ENCODE measurements at regions not wholly inside any gene's neighbourhood (a gene's known extent, or its start where the extent isn't known, plus 50 kb on each side); places are given as distances from the start of the nearest gene placed in this dataset.
"Not testable (repeated sequence)": the region's sequence is repeated elsewhere in the genome, so short reads cannot be mapped to it uniquely, and the experiment has no call there.

GRCh38 chr5:38148021-38148625 is 110.2 kb upstream of the EGFLAM start:
- no peak for DNase-seq

DNA sequence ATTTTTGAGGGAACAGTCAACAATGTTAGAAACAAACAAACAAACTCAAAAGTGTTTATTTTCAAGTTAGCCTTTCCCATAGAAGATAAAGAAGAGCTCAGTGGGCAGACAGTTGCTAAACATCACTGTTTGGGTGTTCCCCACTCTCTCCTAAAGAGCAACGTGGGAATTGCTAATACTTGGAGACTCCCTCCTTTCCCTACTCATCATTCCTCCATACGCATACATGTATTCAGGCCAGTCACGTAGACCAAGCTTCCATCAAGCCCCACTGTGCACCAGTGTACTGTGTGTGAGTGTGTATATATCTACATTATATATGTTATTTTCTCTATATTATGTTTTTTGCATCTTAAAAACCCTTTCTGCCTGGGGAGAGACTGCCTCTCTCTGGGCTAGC is 115.0 kb upstream of the EGFLAM start:
- DNase-seq: no peak

- no peak for DNase-seq
These were observed 116.7 kb upstream of the EGFLAM start for GRCh38 chr5:38141665-38142064.

DNA sequence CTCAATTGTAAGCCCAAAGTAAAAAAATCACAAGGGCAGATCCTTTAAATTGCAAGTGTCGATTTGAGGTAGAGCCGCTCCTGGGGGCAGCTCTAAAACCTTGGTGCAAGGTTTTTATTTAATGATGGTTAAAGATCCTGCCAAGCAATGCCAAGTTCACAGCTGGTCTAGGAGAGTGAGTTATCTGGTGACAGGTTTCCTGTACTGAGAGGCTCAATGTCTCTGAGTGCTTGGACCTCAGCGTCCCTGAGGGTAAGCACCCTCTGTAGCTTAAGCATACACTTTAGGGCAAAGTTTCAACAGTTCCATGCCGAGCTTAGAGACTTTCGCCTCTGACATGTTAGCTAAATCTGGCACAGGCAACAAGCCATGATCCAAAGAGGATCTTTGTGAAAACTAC is 119.8 kb upstream of the EGFLAM start:
- no peak for DNase-seq

DNA sequence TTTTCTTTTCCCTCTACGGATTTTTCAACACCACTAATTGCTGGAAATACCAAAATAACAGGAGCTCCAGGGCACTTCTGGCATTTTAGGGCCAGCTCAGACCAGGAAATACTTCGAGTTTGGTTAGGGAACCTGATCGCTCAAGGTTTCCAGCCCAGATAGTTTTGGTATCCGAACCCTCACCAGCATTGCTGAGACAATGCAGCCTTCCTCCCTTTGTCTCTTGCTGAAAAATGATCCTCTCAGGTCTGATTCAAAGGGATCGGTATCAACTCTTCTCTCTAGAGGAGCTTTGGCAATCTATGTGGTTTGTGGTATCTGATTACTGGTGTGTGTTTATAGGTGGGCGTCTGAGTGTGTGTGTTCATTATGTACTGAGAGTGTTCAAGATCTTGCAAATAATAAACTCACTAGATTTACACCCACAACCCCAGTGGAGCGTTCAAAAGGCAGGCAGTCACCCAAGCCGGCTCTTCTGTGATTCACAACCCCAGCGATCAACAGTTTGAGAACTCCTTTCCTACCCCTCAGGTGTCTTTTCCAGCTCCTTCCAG is 122.8 kb upstream of the EGFLAM start:
- DNase-seq: no peak

DNA sequence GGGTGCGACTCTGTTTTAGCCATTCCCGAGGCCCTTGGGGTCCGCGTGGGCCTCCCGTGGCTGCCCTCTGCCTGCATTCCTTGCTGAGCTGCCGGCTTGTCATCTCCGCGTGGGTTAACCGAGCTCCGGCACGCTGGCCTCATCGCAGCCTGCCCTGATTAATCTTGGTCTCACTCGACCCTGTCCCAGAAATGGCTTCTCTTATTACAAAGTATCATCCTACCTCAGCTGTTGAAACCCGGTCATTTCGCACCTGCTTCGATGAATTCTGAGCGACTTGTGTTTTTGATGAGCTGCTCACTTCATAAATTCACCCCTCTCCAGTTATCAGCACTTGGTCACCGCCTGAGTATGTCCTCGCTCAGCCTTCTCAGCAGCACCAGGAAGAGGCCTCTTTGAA is 123.5 kb upstream of the EGFLAM start:
- DNase-seq: no peak

DNA sequence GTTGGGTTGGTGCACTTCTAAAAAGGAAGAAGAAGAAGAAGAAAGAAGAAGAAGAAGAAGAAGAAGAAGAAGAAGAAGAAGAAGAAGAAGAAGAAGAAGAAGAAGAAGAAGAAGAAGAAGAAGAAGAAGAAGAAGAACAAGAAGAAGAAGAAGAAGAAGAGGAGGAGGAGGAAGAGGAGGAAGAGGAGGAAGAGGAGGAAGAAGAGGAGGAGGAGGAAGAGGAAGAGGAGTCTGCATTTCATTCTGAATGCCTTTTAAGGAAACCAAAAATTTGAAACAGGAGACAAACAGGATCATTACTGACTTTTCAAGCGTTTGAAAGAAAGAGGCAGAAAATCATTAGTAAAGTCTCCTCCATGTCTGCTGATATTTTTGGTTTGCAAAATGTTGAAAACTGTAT is 124.1 kb upstream of the EGFLAM start:
- not testable (repeated sequence) for DNase-seq

GRCh38 chr5:38131686-38132085 is 126.7 kb upstream of the EGFLAM start:
- no peak for DNase-seq

DNA sequence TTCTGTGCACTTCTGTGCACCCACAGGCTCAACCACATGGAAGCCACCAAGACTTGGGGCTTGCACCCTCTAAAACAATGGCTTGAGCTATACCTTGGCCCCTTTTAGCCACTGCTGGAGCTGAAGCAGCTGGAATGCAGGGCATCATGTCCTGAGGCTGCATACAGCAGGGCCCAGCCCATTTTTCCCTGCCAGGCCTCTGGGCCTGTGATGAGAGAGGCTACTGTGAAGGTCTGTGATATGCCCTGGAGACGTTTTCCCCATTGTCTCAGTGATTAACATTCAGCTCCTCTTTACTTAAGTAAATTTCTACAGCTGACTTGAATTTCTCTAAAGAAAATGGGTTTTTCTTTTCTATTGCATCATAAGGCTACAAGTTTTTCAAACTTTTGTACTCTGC is 134.0 kb upstream of the EGFLAM start:
- no peak for DNase-seq

GRCh38 chr5:38121420-38121819 is 136.9 kb upstream of the EGFLAM start:
- DNase-seq: no peak

DNA sequence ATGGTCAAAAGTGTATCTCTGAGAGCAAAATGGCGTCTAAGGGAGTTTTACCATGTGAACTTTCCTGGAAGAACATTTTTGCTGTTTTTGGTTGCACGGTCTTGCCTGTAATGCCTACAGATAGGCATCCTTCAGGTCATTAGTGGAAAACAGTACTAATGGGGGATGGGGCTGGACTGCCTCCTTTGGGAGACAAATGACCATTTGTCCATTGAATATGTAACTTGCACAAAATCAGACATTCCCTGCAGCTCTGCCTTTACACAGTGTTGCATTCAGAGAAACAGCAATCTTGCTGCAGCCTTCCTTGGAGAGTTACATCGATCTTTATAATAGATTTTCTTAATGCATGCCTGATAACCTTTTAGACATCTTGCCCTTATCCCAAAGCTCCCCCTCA is 138.5 kb upstream of the EGFLAM start:
- no peak for DNase-seq

DNA sequence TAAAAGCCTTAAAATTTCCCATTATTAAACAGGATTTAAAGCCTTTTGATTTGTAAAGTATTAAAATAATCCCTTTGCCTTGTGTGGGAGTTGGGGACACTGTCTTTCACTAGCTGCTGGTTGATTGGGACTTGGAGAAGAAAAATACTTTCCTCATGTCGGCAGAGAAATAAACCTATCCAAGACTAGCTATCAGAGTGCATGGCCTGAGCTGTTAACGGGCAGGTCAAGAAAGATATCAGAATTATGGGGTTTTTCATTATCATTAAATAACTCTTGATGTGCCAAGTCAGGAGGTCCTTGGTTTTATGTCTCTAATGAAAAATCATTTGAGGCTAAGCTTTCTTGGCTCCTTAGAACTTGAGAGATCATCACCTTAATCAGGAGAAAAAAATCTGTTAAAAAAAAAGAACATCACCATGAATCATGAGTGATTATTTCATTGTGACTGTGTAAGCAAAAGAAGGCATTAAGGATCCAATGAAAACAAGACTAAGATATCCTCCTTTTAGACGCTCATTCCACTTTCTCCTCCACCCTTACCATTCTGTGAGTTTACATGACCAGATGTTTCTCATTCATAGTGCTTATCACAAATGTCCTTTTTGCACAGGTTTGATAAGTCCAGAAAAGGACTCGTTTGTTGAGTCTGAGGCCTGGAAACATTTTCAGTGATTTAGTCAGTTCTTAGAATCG is 140.4 kb upstream of the EGFLAM start:
- no peak for DNase-seq

DNA sequence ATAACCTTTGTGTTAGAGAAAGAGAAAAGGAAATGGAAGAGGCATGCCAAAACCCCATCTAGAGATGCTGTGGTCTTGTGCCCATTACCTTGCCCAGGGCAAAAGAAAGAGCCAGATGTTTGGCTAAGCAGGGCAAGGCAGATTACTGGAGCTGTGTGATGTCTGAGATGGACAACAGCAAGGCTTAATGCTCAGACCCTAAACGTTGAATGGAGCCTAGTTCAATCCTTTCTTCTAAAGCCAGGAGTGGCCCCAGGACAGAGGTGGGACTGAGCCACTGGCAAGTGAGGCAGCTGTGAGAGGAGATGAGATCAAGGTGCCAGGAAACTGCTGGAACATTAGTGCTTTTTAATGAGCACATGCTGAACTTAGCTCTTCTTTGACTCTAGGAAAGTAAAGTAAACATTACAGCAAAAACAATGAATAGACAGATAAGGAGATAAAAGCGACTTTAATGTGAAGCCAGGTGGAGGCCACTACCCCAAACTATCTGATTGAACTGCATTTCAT is 143.0 kb upstream of the EGFLAM start:
- DNase-seq: no peak

- DNase-seq: no peak
These were observed 144.5 kb upstream of the EGFLAM start for GRCh38 chr5:38113880-38114279.

GRCh38 chr5:38113456-38113855 is 144.9 kb upstream of the EGFLAM start:
- no peak for DNase-seq

DNA sequence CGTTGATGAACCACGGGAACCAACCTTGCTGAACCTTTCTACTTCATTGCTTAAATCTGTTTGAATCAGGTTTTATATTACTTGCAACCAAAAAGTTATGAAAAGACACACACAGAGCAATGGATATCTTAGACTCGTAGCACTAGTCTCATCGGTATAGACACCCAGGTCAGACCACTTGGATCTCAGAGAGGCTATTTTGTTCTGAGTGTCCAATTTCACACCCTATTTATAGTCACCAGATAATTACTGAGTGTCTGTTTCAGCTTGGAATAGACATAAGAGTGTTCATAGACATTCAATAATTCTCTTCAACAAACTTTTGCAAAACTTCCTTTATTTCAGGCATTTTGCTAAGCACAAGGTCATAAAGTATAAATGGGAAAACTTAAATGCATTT is 145.4 kb upstream of the EGFLAM start:
- DNase-seq: no peak

GRCh38 chr5:38110130-38110529 is 148.2 kb upstream of the EGFLAM start:
- DNase-seq: no peak

GRCh38 chr5:38107096-38107495 is 151.3 kb upstream of the EGFLAM start:
- no peak for DNase-seq

GRCh38 chr5:38105801-38106200 is 152.6 kb upstream of the EGFLAM start:
- DNase-seq: no peak

DNA sequence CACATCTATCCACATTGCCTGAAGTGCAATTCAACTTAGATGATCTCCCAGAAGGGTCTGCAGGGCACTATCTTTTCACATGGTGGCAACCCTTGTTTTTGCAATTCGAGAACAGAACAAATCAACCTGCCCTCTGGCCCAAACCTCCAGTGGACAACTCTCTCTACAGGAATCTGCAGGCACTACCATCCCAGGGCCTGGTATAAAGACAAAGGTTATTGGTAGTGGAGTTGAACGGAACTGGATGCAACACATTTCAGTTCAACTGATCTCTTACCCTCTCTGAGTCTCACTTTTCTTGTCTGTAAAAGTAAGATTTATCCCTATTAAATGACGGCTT is 153.2 kb upstream of the EGFLAM start:
- DNase-seq: no peak

GRCh38 chr5:38104497-38105230 is 153.7 kb upstream of the EGFLAM start:
- DNase-seq: no peak

- DNase-seq: no peak
These were observed 156.5 kb upstream of the EGFLAM start for GRCh38 chr5:38101897-38102296.

- no peak for DNase-seq
These were observed 158.9 kb upstream of the EGFLAM start for GRCh38 chr5:38099205-38100168.
